ENCODE measurements at regions not wholly inside any gene's neighbourhood (a gene's known extent, or its start where the extent isn't known, plus 50 kb on each side); places are given as distances from the start of the nearest gene placed in this dataset.
"Not testable (repeated sequence)": the region's sequence is repeated elsewhere in the genome, so short reads cannot be mapped to it uniquely, and the experiment has no call there.

DNA sequence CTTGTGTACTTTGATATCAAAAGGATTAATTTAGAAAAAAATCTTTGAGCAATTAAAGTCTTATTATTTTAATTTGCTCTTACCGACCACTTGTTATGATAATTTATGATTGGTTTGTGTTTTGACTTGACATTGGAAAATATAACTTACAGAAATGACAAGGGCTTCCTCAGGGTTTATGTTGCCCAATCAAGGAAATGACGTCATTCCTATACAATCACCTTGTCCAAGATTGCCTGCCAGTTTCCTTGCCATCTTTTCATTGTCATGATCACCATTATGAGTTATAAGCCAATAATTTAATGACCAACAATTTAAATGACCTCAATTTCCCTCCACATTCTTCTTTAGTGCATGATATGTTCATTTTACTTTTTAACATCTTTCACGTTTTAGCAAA is 351.8 kb upstream of the TMEFF2 start:
- DNase-seq: no peak

- peak; percentile 27 for DNase-seq
Measured at GRCh38 chr2:192544371-192544955, 349.7 kb upstream of the TMEFF2 start.

DNA sequence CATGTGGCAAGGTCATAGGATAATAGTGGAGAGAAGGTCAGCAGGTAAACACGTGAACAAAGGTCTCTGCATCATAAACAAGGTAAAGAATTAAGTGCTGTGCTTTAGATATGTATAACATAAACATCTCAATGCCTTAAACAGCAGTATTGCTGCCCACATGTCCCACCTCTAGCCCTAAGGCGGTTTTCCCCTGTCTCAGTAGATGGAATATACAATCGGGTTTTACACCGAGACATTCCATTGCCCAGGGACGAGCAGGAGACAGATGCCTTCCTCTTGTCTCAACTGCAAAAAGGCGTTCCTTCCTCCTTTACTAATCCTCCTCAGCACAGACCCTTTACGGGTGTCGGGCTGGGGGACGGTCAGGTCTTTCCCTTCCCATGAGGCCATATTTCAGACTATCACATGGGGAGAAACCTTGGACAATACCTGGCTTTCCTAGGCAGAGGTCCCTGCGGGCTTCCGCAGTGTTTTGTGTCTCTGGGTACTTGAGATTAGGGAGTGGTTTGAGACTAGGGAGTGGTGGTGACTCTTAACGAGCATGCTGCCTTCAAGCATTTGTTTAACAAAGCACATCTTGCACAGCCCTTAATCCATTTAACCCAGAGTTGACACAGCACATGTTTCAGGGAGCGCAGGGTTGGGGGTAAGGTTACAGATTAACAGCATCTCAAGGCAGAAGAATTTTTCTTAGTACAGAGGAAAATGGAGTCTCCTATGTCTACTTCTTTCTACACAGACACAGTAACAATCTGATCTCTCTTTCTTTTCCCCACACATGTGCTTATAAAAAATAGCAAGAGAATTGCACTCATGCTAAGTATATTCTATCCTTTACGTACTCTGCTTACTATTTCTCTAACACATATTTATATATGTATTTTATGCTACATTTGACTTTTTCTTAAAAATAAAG is 347.7 kb upstream of the TMEFF2 start:
- DNase-seq: not testable (repeated sequence)

DNA sequence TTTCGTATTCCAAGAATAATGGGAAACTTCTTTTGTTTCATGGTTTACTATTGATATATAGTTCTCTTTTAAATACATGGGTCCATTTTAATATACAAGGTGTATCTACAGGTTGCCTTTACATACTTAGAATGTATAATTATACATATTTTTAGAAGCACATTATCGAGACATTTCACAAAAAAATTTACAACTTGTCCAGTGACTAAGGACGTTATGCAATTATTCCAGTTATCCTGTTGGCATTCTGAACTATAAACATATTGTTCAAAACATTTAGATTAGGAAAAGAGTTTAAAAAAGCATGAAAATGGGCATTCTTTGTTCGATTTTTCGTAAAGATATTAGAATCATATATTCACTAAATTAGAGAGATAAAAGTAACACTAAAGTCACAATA is 344.6 kb upstream of the TMEFF2 start:
- DNase-seq: no peak

DNA sequence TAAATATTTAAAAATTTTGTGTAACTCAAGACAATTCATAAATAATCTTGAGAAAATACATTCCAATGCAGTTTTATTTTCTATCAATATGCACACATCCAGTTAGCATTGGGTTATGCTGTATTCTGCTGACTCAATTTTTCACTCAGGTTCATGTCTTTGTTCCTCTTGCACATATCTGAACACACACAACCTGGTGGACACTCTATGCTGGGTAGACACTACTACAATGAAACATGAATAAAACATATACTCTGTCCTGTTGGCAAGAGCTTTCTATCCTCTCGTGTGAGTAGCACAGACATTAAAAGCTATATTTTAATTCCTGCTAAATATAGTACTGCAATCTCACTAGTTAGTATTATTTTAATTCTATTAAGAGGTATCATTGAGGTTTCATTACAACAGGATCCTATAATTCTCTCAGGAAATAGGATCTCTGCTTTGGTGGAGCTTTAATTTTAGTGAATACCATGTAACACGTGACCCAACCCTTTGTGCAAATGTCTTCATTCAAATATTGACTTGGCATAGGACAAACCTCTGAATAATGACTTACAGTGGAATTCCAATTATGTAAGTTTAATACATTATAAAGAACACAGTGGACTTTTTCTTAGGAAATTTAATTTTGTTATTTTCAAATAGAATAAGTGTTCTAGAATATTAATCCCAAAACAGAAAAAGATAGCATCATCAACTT is 342.3 kb upstream of the TMEFF2 start:
- DNase-seq: no peak

DNA sequence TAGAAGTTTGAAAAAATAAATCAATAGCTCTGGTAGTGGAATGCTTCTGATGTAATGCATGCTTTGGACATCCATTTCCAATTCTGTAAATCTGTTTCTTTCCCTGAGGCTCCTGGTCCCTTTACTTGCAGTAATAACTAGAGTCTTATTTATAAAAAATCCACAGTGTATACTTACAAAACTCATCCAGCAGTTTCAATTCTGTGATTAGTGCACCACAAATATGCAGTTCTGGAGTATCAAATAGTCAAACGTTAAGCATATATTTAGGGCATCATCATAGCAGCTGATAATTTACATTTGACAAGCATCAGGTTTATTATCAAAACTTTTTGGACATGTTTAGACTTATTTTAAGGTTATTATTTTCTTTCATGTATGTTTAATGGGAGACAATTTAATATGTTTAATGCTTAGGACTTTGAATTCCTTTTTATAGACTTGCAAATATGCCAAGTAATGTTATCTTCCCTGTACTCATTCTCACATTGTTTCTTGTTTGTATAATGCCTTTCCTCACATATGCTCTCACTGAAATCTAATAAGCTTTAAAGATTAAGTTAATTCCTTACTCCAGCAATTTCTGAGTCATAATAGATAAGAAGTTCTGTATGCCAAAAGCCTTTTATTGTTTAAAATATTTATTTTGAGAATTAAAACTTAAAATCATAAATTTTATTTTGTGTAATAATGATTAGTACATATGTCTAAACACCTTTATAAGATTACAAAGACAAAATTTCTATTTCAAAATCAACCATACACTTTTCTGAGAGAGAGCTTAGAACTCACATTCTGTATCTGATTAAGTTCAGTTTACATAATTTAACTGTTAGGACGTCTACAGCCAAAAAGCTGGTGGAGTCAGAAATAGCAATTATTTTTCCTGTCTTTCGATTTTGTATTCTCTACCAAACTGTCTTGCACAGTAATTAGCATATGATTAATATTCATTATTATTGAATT is 341.5 kb upstream of the TMEFF2 start:
- DNase-seq: no peak

DNA sequence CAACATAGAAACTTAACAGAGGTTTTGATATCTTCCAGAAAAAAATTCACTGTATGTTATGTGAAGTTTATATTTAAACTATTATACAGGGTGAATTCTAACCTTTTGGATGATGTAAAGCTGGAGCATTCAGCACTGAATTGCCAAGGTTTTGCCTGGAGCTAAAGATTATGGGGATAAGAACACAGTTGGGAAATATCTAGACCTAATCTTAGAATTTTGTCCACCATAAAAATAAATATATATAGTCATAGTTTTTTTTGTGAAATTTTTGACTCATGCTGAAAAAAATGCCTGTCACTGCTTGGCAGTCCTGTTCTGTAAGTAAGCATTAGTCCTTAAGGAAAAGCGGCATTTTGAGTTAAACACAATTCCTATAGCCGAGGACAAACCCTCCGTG is 339.3 kb upstream of the TMEFF2 start:
- no peak for DNase-seq

- DNase-seq: not testable (repeated sequence)
Measured at GRCh38 chr2:192524642-192525251, 330.0 kb upstream of the TMEFF2 start.

DNA sequence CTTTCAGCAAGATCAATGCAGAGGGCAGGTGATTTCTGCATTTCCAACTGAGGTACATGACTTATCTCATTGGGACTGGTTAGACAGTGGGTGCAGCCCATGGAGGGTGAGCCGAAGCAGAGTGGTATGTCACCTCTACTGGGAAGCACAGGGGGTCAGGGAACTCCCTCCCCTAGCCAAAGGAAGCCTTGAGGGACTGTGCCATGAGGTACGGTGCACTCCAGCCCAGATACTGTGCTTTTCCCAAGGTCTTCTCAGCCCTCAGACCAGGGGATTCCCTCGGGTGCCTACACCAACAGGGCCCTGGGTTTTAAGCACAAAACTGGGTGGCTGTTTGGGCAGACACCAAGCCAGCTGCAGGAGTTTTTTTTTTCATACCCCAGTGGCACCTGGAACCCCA is 329.5 kb upstream of the TMEFF2 start:
- DNase-seq: not testable (repeated sequence)

DNA sequence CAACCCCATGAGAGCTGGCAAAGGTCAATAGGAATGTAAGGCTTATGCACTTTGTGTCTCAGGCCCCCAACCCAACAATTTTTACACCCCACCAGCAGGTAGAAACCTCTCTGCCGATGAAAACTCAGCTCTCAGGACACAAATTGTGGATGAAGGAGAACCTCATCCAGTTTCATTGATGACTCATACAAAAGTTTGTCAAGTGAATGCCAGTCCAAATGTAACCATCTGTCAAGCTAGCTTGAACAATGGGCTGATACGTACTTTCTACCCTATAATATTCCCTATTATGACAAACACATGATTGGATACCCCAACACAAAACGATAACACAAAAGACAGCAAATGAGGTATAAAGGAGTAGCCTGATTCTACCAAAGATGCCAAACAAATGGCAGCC is 321.2 kb upstream of the TMEFF2 start:
- DNase-seq: no peak

DNA sequence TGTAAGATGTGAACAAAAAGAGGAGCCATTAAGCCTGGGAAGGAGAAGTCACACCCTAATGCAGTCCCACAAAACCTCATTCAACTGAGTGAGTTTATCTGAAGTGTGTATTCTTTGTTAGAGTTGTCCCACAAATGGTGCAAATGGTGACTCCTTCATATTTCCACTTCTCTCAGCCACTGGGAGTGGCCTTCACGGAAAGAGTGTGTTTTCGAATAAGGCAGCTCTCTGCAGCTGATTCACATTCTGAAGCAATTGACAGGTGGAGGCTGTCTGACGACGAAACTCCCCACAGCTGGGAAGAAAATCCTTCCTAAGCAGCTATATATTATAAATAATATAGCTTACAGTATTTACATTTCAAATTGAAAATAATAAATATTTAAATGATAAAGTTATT is 318.8 kb upstream of the TMEFF2 start:
- DNase-seq: no peak

- not testable (repeated sequence) for DNase-seq
Measured at GRCh38 chr2:192507836-192508450, 313.2 kb upstream of the TMEFF2 start.

- peak; percentile 87 for DNase-seq
Measured at GRCh38 chr2:192500550-192501200, 305.9 kb upstream of the TMEFF2 start.

DNA sequence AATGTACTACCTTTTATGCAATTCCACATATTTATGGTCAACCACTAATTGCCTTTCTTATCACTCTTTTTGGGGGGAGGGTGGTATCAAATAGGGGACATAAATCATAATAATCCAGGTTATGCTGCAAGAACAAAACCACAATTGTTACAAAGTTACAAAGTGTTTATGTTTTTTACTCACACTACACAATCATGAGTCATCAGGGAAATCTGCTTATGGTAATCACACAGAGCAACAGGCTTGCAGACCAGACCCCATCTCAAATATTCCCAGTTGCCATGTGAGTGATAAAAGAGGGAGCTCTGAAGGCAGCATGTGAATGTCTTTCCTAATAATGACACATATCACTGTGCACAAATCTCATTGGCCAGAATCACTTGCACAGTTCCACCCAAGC is 304.7 kb upstream of the TMEFF2 start:
- no peak for DNase-seq

GRCh38 chr2:192498747-192499146 is 304.0 kb upstream of the TMEFF2 start:
- DNase-seq: no peak

DNA sequence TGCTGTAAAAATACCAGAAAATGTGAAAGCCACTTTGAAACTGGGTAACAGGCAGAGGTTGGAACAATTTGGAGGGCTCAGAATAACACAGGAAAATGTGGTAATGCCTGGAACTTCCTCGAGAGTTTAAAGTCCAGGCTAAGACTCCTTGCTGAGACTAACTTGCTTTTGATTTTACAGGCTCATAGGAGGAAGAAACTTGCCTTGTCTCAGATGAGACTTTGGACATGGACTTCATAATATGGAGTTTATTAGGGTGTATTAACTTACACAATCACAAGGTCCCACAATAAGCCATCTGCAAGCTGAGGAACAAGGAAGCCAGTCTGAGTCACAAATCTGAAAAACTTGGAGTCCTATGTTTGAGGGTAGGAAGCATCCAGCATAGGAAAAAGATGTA is 293.4 kb upstream of the TMEFF2 start:
- not testable (repeated sequence) for DNase-seq

GRCh38 chr2:192487636-192488035 is 292.9 kb upstream of the TMEFF2 start:
- no peak for DNase-seq

DNA sequence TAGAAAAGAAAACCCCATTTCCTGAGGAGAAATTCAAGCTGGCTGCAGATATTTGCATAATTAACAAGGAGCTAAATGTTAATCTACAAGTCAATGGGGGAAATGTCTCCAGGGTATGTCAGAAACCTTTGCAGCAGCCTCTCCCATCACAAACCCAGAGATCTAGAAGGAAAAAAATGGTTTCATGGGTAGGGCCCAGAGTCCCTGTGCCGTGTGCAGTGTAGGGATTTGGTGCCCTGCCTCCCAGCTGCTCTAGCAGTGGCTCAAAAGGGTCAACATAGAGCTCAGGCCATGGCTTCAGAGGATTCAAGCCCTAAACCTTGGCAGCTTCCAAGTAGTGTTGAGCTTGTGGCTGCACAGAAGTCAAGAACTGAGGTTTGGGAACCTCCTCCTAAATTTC is 290.2 kb upstream of the TMEFF2 start:
- DNase-seq: no peak

- no peak for DNase-seq
Measured at GRCh38 chr2:192480984-192481383, 286.3 kb upstream of the TMEFF2 start.

- DNase-seq: no peak
Measured at GRCh38 chr2:192473331-192473730, 278.6 kb upstream of the TMEFF2 start.

GRCh38 chr2:192471982-192472381 is 277.2 kb upstream of the TMEFF2 start:
- no peak for DNase-seq
